ENCODE measurements at regions not wholly inside any gene's neighbourhood (a gene's known extent, or its start where the extent isn't known, plus 50 kb on each side); places are given as distances from the start of the nearest gene placed in this dataset.
A peak's percentile ranks its signal among the peaks of the same experiment; 100 is the strongest.

DNA sequence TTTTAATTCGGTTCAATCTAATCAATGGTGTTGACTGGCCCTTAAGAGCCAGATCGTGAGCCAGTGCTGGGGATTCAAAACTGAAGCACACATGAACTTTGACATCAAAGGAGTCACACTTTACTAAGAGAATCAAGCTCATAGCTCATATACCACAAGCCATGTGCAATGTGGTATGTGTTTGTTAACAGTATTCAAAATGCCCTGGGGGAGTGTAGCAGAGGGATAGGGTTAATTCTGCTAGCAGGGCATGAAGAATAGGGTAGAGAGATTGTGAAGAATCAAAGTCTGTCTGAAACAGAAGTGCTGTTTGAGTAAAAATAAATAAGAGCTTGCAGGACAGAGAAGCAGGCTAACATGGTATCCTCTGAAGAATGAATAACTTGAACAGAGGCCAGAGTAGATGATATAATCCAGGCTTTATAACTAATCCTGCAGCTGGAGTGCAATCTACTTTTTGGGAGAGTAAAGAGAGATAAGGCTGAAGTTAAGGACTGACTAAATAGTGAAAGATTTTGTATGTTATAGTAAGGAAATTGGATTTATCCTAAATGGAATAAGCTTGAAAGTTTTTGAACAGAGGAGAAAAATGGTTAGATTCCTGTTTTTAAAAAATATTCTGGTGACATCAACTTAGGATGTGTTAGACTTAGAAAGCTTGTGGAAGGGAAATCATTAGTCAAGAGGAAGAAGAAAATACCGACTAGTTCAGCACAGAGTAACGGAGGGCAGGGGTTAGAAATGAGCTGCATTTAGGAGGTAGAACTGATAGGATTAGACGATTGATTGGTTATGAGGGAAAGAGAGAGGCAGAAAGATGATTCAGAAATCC is 292.0 kb downstream of the NFKBIZ start:
- peaks cover 8% of the 10 kb centered on the region for H3K27me3 Mint-ChIP-seq (ENCODE audit: low read depth, poor library complexity)
- no peak overlapping the region for H3K4me3 Mint-ChIP-seq
- no peak overlapping the region for H3K27ac Mint-ChIP-seq
- no peaks in the 10 kb centered on the region for H3K36me3 Mint-ChIP-seq (ENCODE audit: low read depth)
- H3K4me1 Mint-ChIP-seq, result peaks cover 30% of the 10 kb centered on the region
- no peak for DNase-seq
- no peaks in the 10 kb centered on the region for H3K9me3 Mint-ChIP-seq
- TF ChIP-seq, protein P1, sequence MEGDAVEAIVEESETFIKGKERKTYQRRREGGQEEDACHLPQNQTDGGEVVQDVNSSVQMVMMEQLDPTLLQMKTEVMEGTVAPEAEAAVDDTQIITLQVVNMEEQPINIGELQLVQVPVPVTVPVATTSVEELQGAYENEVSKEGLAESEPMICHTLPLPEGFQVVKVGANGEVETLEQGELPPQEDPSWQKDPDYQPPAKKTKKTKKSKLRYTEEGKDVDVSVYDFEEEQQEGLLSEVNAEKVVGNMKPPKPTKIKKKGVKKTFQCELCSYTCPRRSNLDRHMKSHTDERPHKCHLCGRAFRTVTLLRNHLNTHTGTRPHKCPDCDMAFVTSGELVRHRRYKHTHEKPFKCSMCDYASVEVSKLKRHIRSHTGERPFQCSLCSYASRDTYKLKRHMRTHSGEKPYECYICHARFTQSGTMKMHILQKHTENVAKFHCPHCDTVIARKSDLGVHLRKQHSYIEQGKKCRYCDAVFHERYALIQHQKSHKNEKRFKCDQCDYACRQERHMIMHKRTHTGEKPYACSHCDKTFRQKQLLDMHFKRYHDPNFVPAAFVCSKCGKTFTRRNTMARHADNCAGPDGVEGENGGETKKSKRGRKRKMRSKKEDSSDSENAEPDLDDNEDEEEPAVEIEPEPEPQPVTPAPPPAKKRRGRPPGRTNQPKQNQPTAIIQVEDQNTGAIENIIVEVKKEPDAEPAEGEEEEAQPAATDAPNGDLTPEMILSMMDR (IDR thresholded peaks at IDR 0.05), result no peak

DNA sequence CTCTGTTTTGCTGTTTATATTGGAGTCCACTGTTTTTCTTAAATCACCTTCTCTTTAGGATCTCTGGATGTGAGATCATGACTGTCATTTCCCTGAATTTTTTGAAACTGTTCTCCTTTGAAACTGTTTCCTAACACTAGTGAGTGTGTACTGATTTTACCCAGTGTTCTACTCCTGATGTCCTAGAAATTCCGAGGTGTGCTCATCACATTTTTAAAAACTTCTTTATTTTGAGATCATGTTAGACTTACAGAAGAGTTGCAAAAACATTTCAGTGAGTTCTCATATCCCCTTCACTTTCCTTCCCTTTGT is 292.6 kb downstream of the NFKBIZ start:
- H3K4me1 Mint-ChIP-seq, result peaks cover 30% of the 10 kb centered on the region
- DNase-seq, result no peak

DNA sequence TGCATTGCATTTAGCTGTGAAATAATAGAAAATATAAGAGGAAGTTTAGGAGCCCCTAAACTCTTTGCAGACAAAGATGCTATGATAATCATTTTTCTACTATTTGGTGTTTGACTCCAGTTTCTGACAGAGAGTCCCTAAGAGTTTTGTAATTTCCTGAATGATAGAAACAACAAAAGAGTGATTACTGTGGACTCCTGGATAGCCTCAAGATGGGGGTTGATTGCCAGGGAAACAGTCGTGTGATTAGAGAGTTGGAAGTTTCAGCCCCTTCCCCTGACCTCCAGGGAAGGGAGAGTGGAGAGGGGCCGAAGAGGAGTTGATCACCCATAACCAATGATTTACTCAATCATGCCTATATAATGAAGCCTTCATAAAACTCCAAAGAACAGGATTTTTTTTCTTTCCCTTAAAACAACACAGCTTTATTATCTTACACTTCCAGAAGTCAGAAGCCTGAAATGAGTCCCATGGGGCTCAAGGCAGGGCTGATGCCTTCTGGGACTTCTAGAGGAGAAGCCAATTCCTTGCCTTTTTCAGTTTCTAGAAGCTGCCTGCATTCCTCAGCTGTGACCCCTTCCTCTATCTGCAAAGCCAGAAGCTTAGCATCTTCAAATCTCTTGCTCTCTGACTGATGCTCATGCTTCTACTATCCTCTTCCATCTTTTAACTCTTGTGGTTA is 292.3 kb upstream of the ZPLD1 start:
- H3K36me3 Mint-ChIP-seq (ENCODE audit: low read depth), result no peaks in the 10 kb centered on the region
- peaks cover 30% of the 10 kb centered on the region for H3K4me1 Mint-ChIP-seq
- TF ChIP-seq, protein P1 (IDR thresholded peaks at IDR 0.05), result no peak
- peaks cover 3% of the 10 kb centered on the region for H3K9me3 Mint-ChIP-seq
- H3K27me3 Mint-ChIP-seq (ENCODE audit: low read depth, poor library complexity), result peaks cover 8% of the 10 kb centered on the region
- H3K27ac Mint-ChIP-seq, result peak overlapping the region; percentile 10
- H3K4me3 Mint-ChIP-seq, result no peak overlapping the region
- peak; percentile 12 for DNase-seq

More for the DNA sequence above, 292.6 kb downstream of the NFKBIZ start:
- Mint-ChIP-seq H3K36me3 (ENCODE audit: low read depth) (no peaks in the 10 kb centered on the region), H3K27me3 (ENCODE audit: low read depth, poor library complexity) (peaks cover 8% of the 10 kb centered on the region), H3K9me3 (no peaks in the 10 kb centered on the region), H3K27ac (no peak overlapping the region), H3K4me3 (no peak overlapping the region)
- TF ChIP-seq, protein P1 (IDR thresholded peaks at IDR 0.05), result no peak

DNA sequence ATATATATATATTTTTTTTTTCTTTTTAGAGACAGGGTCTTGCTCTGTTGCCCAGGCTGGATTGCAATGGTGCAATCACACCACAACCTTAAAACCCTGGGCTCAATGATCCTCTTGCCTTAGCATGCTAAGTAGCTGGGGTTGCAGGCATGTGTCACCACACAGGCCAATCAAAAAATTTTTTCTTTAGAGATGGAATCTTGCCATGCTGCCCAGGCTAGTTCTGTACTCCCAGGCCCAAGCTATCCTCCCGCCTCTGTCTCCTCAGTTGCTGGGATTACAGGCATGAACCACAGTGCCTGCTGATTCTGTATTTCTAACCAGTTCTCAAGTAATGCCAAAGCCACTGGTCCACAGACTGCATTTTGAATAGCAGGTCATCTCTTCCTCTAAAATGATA is 291.3 kb upstream of the ZPLD1 start:
- peaks cover 3% of the 10 kb centered on the region for H3K9me3 Mint-ChIP-seq
- DNase-seq, result no peak
- no peaks in the 10 kb centered on the region for H3K36me3 Mint-ChIP-seq (ENCODE audit: low read depth)
- H3K4me3 Mint-ChIP-seq, result no peak overlapping the region
- H3K27ac Mint-ChIP-seq, result no peak overlapping the region
- H3K4me1 Mint-ChIP-seq, result peaks cover 30% of the 10 kb centered on the region
- TF ChIP-seq, protein P1 (IDR thresholded peaks at IDR 0.05), result no peak
- peaks cover 8% of the 10 kb centered on the region for H3K27me3 Mint-ChIP-seq (ENCODE audit: low read depth, poor library complexity)

DNA sequence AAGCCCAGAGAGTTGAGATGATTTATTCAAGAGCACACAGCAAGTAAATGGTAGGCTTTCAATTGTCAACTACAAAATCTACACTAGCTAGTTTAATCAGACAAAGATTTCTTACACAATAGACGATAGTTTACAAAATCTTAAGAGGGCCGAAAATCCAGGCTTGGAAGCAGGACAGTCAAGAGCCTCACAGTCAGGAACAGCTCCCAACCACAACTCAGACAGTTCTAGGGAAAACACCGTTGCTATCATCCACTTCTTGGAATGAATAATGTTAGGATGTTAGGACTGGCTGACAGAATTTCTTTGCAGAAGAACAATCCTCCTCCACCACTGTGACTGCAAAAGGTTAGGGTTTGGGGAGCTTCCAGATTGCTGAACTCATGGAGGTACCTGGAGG is 290.8 kb upstream of the ZPLD1 start:
- Mint-ChIP-seq H3K9me3 (peaks cover 3% of the 10 kb centered on the region), H3K36me3 (ENCODE audit: low read depth) (no peaks in the 10 kb centered on the region), H3K27ac (no peak overlapping the region), H3K27me3 (ENCODE audit: low read depth, poor library complexity) (peaks cover 8% of the 10 kb centered on the region), H3K4me3 (no peak overlapping the region), H3K4me1 (peaks cover 30% of the 10 kb centered on the region)
- TF ChIP-seq, protein P1 (IDR thresholded peaks at IDR 0.05), result no peak
- no peak for DNase-seq
